Psoas muscle (tissue), 7 donors: ENCODE measurements at regions not wholly inside any gene's neighbourhood (a gene's known extent, or its start where the extent isn't known, plus 50 kb on each side); places are given as distances from the start of the nearest gene placed in this dataset.
"Not testable (repeated sequence)": the region's sequence is repeated elsewhere in the genome, so short reads cannot be mapped to it uniquely, and the experiment has no call there.

Source experiments
- ATAC-seq, 4 donors: fragments of 200-7000 bp; cut with Tn5 transposase; one replicate each; pipeline ENCODE4 v1.9.1; 2020; ENCODE audit warnings: moderate library complexity in 3 of 4, mild to moderate bottlenecking in 2 of 4
- DNase-seq, 2 donors: peaks; one replicate each; pipeline ENCODE4 v3.0.0-alpha.2; 2020
- H3K27ac ChIP-seq: fragments of 200-600 bp; one replicate; pipeline ENCODE4 v1.8.0; 2022
- H3K27me3 ChIP-seq, 3 donors: fragments of 200-600 bp in 1 of 3; one replicate each; pipeline versions ENCODE4 v1.6.1 to v1.8.0; 2013 to 2022; ENCODE audit warnings: low read length in 2 of 3, mild to moderate bottlenecking in 2 of 3, moderate library complexity in 1 of 3; ENCODE audit not compliant: insufficient read depth in 3 of 3
- H3K36me3 ChIP-seq, 2 donors: fragments of 200-600 bp in 1 of 2; one replicate each; pipeline versions ENCODE4 v1.6.1 to v1.8.0; 2013 to 2022; ENCODE audit warnings: low read depth in 1 of 2, mild to moderate bottlenecking in 1 of 2, moderate library complexity in 1 of 2; ENCODE audit not compliant: insufficient read depth in 1 of 2
- H3K4me1 ChIP-seq: fragments of 200-600 bp; one replicate; pipeline ENCODE4 v1.8.0; 2022
- H3K4me3 ChIP-seq: fragments of 200-600 bp; one replicate; pipeline ENCODE4 v1.8.0; 2022; ENCODE audit warnings: mild to moderate bottlenecking
- H3K9me3 ChIP-seq: fragments of 200-600 bp; one replicate; pipeline ENCODE4 v1.8.0; 2022
- WGBS, 3 donors: extraction: QIAGEN DNeasy Blood & Tissue Kit; methylation state at CpG; one replicate each; pipeline versions ENCODE4 v1.1.6 to v1.1.7; 2013; 5-methylcytosine and 5-hydroxymethylcytosine counted together
- intact Hi-C, 2 donors: fragments of 100-400 bp; cut with DNase I; formaldehyde crosslinking; loops; one replicate each; pipeline versions ENCODE4 v1.11.0 to v1.14.2; 2022
- TF ChIP-seq, protein P1 (sequence below): fragments of 200-600 bp; IDR thresholded peaks from one replicate; pipeline ENCODE4 v1.8.0; 2022; ENCODE audit warnings: antibody characterized with exemption
- donor health status: healthy with polysubstance abuse.
- donor health status: DM: no; HTN: no; CAD: no; lungs with moderate emphysema.
- donor health status: Bipolar disorder and iron deficiency.
- donor health status: healthy.
- donor health status: DM: yes; HTN: yes; CAD: no.
- donor health status: DM: no; HTN: no; CAD: no.
- donor health status: DM: yes; HTN: yes; CAD: no.

- Histone ChIP-seq H3K36me3 (no peaks in the 10 kb centered on the region), H3K27me3 (peaks cover 0 to 2% (median 0%) of the 10 kb centered on the region in 3 donors), H3K9me3 (no peaks in the 10 kb centered on the region), H3K4me3 (no peak overlapping the region), H3K4me1 (no peaks in the 10 kb centered on the region), H3K27ac (no peak overlapping the region)
- intact Hi-C loops = no loop called here
- no peak for DNase-seq
- TF ChIP-seq, protein P1, sequence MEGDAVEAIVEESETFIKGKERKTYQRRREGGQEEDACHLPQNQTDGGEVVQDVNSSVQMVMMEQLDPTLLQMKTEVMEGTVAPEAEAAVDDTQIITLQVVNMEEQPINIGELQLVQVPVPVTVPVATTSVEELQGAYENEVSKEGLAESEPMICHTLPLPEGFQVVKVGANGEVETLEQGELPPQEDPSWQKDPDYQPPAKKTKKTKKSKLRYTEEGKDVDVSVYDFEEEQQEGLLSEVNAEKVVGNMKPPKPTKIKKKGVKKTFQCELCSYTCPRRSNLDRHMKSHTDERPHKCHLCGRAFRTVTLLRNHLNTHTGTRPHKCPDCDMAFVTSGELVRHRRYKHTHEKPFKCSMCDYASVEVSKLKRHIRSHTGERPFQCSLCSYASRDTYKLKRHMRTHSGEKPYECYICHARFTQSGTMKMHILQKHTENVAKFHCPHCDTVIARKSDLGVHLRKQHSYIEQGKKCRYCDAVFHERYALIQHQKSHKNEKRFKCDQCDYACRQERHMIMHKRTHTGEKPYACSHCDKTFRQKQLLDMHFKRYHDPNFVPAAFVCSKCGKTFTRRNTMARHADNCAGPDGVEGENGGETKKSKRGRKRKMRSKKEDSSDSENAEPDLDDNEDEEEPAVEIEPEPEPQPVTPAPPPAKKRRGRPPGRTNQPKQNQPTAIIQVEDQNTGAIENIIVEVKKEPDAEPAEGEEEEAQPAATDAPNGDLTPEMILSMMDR = no peak
- 27 to 56% (median 31%) methylated on average over 6 of the region's 6 CpGs for WGBS, 3 donors
- no peak for ATAC-seq
Measured at GRCh38 chr7:68868978-68869377, 729.3 kb upstream of the AUTS2 start.

DNA sequence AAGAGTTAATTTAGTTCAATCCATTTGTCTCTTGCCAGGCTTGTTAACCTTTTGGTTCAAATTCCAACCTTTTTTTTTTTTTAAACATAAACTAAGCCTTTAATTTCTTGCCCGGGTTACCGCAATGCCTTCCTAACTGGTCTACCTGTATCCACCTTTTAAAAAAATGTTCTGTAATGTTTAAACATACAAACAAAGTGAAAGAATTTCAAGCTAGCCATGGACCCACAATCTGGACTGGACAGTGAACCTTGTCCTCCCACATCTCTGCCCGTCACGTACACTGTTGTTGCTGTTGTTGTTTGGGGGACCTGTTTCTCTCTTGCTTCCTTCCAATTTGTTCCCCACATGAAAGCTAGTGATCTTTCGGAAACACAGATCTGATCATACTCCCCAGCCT, 724.7 kb upstream of the AUTS2 start:
- no peak overlapping the region for H3K27ac ChIP-seq
- 74 to 82% (median 81%) methylated on average over 5 of the region's 5 CpGs for WGBS, 3 donors
- intact Hi-C loops = no loop called here
- TF ChIP-seq, protein P1 = no peak
- H3K4me3 ChIP-seq = no peak overlapping the region
- H3K27me3 ChIP-seq = no peaks in the 10 kb centered on the region
- H3K4me1 ChIP-seq = no peaks in the 10 kb centered on the region
- DNase-seq = no peak
- no peaks in the 10 kb centered on the region for H3K36me3 ChIP-seq
- H3K9me3 ChIP-seq = no peaks in the 10 kb centered on the region
- no peak for ATAC-seq

DNA sequence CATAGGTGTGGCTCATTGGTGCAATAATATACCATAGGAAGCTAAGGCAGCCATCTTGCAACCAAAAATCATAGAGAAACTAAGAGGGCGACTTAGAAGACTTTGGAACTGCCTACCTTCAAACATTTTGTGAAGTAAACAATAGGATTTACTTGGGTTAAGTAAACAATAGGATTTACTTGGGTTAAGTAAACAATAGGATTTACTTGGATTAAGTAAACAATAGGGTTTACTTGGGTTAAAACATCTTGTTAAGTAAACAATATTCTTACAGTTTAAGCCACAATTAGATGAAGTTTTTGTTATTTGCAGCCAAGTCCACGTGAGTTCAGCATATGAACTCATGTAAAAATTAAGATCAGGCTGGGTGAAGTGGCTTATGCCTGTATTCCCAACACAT, 722.4 kb upstream of the AUTS2 start:
- intact Hi-C loops = no loop called here
- Histone ChIP-seq H3K27me3 (no peaks in the 10 kb centered on the region), H3K36me3 (no peaks in the 10 kb centered on the region), H3K4me1 (no peaks in the 10 kb centered on the region), H3K27ac (no peak overlapping the region), H3K4me3 (no peak overlapping the region), H3K9me3 (peaks cover 4% of the 10 kb centered on the region)
- DNase-seq (no peak), ATAC-seq (no peak)
- TF ChIP-seq, protein P1 = no peak
- WGBS, 3 donors = 70 to 74% (median 72%) methylated on average over 2 of the region's 2 CpGs

DNA sequence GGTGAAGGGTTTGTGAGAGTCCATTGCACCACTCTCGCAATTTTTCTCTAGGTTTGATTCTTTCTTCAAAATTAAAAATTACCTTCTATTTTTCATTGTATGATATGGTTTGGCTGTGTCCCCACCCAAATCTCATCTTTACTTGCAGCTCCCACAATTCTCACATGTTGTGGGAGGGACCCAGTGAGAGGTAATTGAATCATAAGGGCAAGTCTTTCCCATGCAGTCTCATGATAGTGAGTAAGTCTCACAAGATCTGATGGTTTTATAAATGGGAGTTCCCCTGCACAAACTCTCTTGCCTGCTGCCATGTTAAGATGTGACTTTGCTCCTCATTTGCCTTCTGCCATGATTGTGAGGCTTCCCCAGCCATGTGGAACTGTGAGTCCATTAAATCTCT, 711.2 kb upstream of the AUTS2 start:
- DNase-seq, ATAC-seq, H3K27ac ChIP-seq, H3K4me1 ChIP-seq, H3K4me3 ChIP-seq, H3K9me3 ChIP-seq, H3K36me3 ChIP-seq, intact Hi-C loops, H3K27me3 ChIP-seq: not testable (repeated sequence)
- 90 to 97% (median 95%) methylated on average over 1 of the region's 1 CpG for WGBS, 3 donors

GRCh38 chr7:68888971-68889385, 709.3 kb upstream of the AUTS2 start:
- no peak for DNase-seq
- WGBS, 3 donors = 38 to 40% (median 39%) methylated on average over 3 of the region's 3 CpGs
- H3K4me3 ChIP-seq = no peak overlapping the region

More at GRCh38 chr7:68888971-68889385, 709.3 kb upstream of the AUTS2 start:
- H3K4me1 ChIP-seq = no peaks in the 10 kb centered on the region
- H3K36me3 ChIP-seq = no peaks in the 10 kb centered on the region
- intact Hi-C loops = no loop called here
- H3K27me3 ChIP-seq = no peaks in the 10 kb centered on the region
- TF ChIP-seq, protein P1 = no peak
- ATAC-seq = no peak
- no peaks in the 10 kb centered on the region for H3K9me3 ChIP-seq
- H3K27ac ChIP-seq = no peak overlapping the region
